NB4 (cell line): ENCODE measurements at regions not wholly inside any gene's neighbourhood (a gene's known extent, or its start where the extent isn't known, plus 50 kb on each side); places are given as distances from the start of the nearest gene placed in this dataset.

Experiments used
- CTCF ChIP-seq: IDR thresholded peaks from one replicate; pipeline ENCODE4 v1.5.1; 2012; ENCODE audit warnings: low read depth, low read length
- POLR2A ChIP-seq: IDR thresholded peaks from 2 replicates; pipeline ENCODE4 v1.6.1; 2011; ENCODE audit warnings: mild to moderate bottlenecking; ENCODE audit not compliant: insufficient read length; ENCODE audit errors: extremely low read depth
- TF ChIP-seq, protein P1 (sequence below): IDR thresholded peaks from 2 replicates; pipeline ENCODE4 v1.6.1; 2011; ENCODE audit warnings: low read depth, low read length

- TF ChIP-seq CTCF: no peak
- TF ChIP-seq POLR2A: no peak
- TF ChIP-seq, protein P1, sequence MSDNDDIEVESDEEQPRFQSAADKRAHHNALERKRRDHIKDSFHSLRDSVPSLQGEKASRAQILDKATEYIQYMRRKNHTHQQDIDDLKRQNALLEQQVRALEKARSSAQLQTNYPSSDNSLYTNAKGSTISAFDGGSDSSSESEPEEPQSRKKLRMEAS: no peak
Observed at GRCh38 chr17:33942414-33942813, 312.7 kb upstream of the CCL2 start.
